ENCODE measurements at regions not wholly inside any gene's neighbourhood (a gene's known extent, or its start where the extent isn't known, plus 50 kb on each side); places are given as distances from the start of the nearest gene placed in this dataset.

DNA sequence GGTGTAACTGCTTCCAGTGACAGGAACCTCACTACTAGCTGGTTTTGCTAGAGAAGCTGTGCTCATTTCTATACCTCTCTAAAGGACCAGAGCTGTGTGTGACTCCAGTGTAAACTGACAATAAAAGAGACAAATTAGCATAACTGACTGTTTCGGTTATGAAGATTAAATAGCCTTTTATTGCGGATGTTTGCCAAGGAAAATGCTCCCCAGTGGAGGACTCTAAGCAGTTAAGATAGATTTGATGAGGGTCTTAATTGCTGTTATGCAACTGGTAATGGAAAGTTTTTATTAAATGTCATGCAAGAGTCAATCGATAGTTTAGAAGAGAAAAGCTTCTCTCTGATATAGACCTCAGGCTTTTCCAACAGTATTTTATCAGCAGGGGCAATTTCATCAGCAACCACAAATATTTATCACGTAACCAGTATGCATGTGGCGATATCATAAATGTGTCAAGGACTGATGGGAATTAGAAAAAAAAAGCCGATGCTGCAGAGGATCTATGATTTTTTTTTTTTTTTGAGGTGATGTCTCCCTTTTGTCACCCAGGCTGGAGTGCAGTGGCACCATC is 275.2 kb upstream of the DMAC1 start:
- no TSS peak for BruUV-seq (replicated peaks)
- FAIRE-seq, result no peak
- no peak overlapping the region for H3K4me2 ChIP-seq (ENCODE audit: low read depth, low read length)
- ATAC-seq, result no peak
- TF ChIP-seq TAF1 (CRISPR knock-in tag; IDR thresholded peaks at IDR 0.05), result no peak
- no peak for TF ChIP-seq ZNF143 (CRISPR knock-in tag; IDR thresholded peaks at IDR 0.05)
- no peak for TF ChIP-seq KDM5B (CRISPR knock-in tag; IDR thresholded peaks at IDR 0.05; ENCODE audit: borderline replicate concordance)
- no peak for TF ChIP-seq GLI4 (CRISPR knock-in tag; IDR thresholded peaks at IDR 0.05; ENCODE audit: borderline replicate concordance)
- no peak for TF ChIP-seq SPEN (CRISPR knock-in tag; IDR thresholded peaks at IDR 0.05; ENCODE audit: low read depth)
- H2AFZ ChIP-seq (ENCODE audit: low read length), result no peak overlapping the region
- DNase-seq (ENCODE audit: low spot score), result no peak
- no peaks in the 10 kb centered on the region for H3K27me3 ChIP-seq (ENCODE audit: control insufficient read depth in 1 of 2, insufficient read depth in 2 of 2, low read length in 2 of 2)
- peaks cover 69% of the 10 kb centered on the region for H3K9me3 ChIP-seq (ENCODE audit: low read length)
- ChIA-PET POLR2A (no interaction called here), CTCF (ENCODE audit: low intra/inter-chr PET ratio, low total read pairs) (no interaction called here)
- H3K36me3 ChIP-seq (replicated peaks in 1 of 2; ENCODE audit: control insufficient read depth in 1 of 2, insufficient read depth in 2 of 2, low read length in 2 of 2), result no peaks in the 10 kb centered on the region
- no peaks in the 10 kb centered on the region for H3K79me2 ChIP-seq (ENCODE audit: insufficient read depth, low read length)
- H3K9ac ChIP-seq (ENCODE audit: insufficient read depth, low read depth, low read length), result no peak overlapping the region
- intact Hi-C loops (cut with micrococcal nuclease; ENCODE audit: unreplicated experiment), result no loop called here
- in situ Hi-C loops (cut with HindIII; ENCODE audit: extremely low pct_ligation_motif_present, low pct_unique_long_range_greater_than_20kb), result no loop called here
- H3K4me1 ChIP-seq (ENCODE audit: insufficient read depth, low read length), result no peaks in the 10 kb centered on the region
- no peaks in the 10 kb centered on the region for H4K20me1 ChIP-seq (ENCODE audit: insufficient read depth, low read length)
- H3K4me3 ChIP-seq (replicated peaks in 1 of 3; ENCODE audit: insufficient read depth in 1 of 3, low read depth in 2 of 3, low read length in 3 of 3), result no peak overlapping the region
- no peak overlapping the region for H3K27ac ChIP-seq (ENCODE audit: extremely low read length, insufficient read depth, low read length)
- WGBS (ENCODE audit: low lambda C conversion rate), result 2% methylated on average over 6 of the region's 6 CpGs

DNA sequence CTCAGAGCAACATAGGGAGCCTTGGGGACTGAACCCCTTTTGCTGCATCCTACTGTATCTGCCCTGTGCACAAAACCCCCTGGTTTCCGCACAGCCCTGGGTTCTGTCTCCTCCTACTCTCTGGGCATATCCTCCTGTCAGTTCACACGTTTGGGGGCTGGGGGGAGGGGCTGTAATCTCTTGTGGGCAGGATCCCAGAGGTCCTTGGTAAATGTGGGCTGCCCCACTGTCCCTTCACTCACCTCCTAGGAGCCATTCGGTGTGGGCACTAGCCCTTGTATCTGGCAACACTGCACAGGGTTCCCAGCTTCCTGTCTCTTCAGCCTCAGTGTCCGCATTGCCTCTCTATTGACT is 271.8 kb upstream of the DMAC1 start:
- FAIRE-seq, result no peak

More for the DNA sequence above, 271.8 kb upstream of the DMAC1 start:
- ATAC-seq (no peak), DNase-seq (ENCODE audit: low spot score) (no peak)
- Histone ChIP-seq H3K4me3 (replicated peaks in 1 of 3; ENCODE audit: insufficient read depth in 1 of 3, low read depth in 2 of 3, low read length in 3 of 3) (no peak overlapping the region), H3K36me3 (replicated peaks in 1 of 2; ENCODE audit: control insufficient read depth in 1 of 2, insufficient read depth in 2 of 2, low read length in 2 of 2) (no peaks in the 10 kb centered on the region), H3K4me2 (ENCODE audit: low read depth, low read length) (no peak overlapping the region), H4K20me1 (ENCODE audit: insufficient read depth, low read length) (no peaks in the 10 kb centered on the region), H3K4me1 (ENCODE audit: insufficient read depth, low read length) (no peaks in the 10 kb centered on the region), H2AFZ (ENCODE audit: low read length) (no peak overlapping the region), H3K27me3 (ENCODE audit: control insufficient read depth in 1 of 2, insufficient read depth in 2 of 2, low read length in 2 of 2) (no peaks in the 10 kb centered on the region), H3K9ac (ENCODE audit: insufficient read depth, low read depth, low read length) (no peak overlapping the region), H3K27ac (ENCODE audit: extremely low read length, insufficient read depth, low read length) (no peak overlapping the region), H3K79me2 (ENCODE audit: insufficient read depth, low read length) (no peaks in the 10 kb centered on the region), H3K9me3 (ENCODE audit: low read length) (peaks cover 73% of the 10 kb centered on the region)
- no TSS peak for BruUV-seq (replicated peaks)
- TF ChIP-seq, protein P1, sequence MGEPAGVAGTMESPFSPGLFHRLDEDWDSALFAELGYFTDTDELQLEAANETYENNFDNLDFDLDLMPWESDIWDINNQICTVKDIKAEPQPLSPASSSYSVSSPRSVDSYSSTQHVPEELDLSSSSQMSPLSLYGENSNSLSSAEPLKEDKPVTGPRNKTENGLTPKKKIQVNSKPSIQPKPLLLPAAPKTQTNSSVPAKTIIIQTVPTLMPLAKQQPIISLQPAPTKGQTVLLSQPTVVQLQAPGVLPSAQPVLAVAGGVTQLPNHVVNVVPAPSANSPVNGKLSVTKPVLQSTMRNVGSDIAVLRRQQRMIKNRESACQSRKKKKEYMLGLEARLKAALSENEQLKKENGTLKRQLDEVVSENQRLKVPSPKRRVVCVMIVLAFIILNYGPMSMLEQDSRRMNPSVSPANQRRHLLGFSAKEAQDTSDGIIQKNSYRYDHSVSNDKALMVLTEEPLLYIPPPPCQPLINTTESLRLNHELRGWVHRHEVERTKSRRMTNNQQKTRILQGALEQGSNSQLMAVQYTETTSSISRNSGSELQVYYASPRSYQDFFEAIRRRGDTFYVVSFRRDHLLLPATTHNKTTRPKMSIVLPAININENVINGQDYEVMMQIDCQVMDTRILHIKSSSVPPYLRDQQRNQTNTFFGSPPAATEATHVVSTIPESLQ (CRISPR knock-in tag; conservative IDR thresholded peaks at IDR 0.05), result no peak
- TF ChIP-seq ZNF619 (CRISPR knock-in tag; IDR thresholded peaks at IDR 0.05), result no peak
- TF ChIP-seq ZNF383 (CRISPR knock-in tag; IDR thresholded peaks at IDR 0.05; ENCODE audit: borderline replicate concordance), result no peak
- TF ChIP-seq, protein P2, sequence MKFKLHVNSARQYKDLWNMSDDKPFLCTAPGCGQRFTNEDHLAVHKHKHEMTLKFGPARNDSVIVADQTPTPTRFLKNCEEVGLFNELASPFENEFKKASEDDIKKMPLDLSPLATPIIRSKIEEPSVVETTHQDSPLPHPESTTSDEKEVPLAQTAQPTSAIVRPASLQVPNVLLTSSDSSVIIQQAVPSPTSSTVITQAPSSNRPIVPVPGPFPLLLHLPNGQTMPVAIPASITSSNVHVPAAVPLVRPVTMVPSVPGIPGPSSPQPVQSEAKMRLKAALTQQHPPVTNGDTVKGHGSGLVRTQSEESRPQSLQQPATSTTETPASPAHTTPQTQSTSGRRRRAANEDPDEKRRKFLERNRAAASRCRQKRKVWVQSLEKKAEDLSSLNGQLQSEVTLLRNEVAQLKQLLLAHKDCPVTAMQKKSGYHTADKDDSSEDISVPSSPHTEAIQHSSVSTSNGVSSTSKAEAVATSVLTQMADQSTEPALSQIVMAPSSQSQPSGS (CRISPR knock-in tag; IDR thresholded peaks at IDR 0.05), result no peak
- no peak for TF ChIP-seq ZNF83 (CRISPR knock-in tag; IDR thresholded peaks at IDR 0.05; ENCODE audit: borderline replicate concordance)
- no peak for TF ChIP-seq DR1 (CRISPR knock-in tag; IDR thresholded peaks at IDR 0.05)
- no peak for TF ChIP-seq ZNF777 (CRISPR knock-in tag; IDR thresholded peaks at IDR 0.05)
- ChIA-PET CTCF (ENCODE audit: low intra/inter-chr PET ratio, low total read pairs) (no interaction called here), POLR2A (no interaction called here)
- intact Hi-C loops (cut with micrococcal nuclease; ENCODE audit: unreplicated experiment), result no loop called here
- 22% methylated on average over 3 of the region's 4 CpGs for WGBS (ENCODE audit: low lambda C conversion rate)
- in situ Hi-C loops (cut with HindIII; ENCODE audit: extremely low pct_ligation_motif_present, low pct_unique_long_range_greater_than_20kb), result no loop called here
